Kidney (tissue), 13 donors: ENCODE measurements at regions not wholly inside any gene's neighbourhood (a gene's known extent, or its start where the extent isn't known, plus 50 kb on each side); places are given as distances from the start of the nearest gene placed in this dataset.

ENCODE experiments used
- DNase-seq, 5 donors: peaks; one replicate each; pipeline ENCODE4 v3.0.0-alpha.2; 2013 to 2020
- FAIRE-seq: peaks from 2 replicates; lab custom pipeline; 2012; peaks lifted over from hg19 to GRCh38; lab: Jason Lieb, UNC
- H3K27ac ChIP-seq, 2 donors: one replicate each; pipeline ENCODE4 v1.7.0; 2013; ENCODE audit warnings: low read depth in 2 of 2, low read length in 2 of 2, inconsistent platforms in 1 of 2
- H3K27me3 ChIP-seq: one replicate; pipeline ENCODE4 v1.7.1; 2013; ENCODE audit warnings: low read length, inconsistent platforms; ENCODE audit not compliant: control insufficient read depth, insufficient read depth
- H3K36me3 ChIP-seq, 3 donors: one replicate each; pipeline versions ENCODE4 v1.7.0 to v1.7.1; 2013; ENCODE audit warnings: low read length in 3 of 3, control low read depth in 1 of 3, inconsistent platforms in 1 of 3; ENCODE audit not compliant: insufficient read depth in 3 of 3, control insufficient read depth in 2 of 3
- H3K4me1 ChIP-seq, 3 donors: one replicate each; pipeline versions ENCODE4 v1.7.0 to v1.7.1; 2013; ENCODE audit warnings: low read length in 3 of 3, inconsistent platforms in 1 of 3, low read depth in 1 of 3; ENCODE audit not compliant: control insufficient read depth in 2 of 3, insufficient read depth in 2 of 3
- H3K4me3 ChIP-seq, 3 donors: one replicate each; pipeline versions ENCODE4 v1.7.0 to v1.8.1; 2013; ENCODE audit warnings: low read length in 3 of 3, control low read depth in 1 of 3, inconsistent platforms in 1 of 3
- H3K9ac ChIP-seq, 3 donors: one replicate each; pipeline versions ENCODE4 v1.7.0 to v1.7.1; 2013; ENCODE audit warnings: low read length in 3 of 3, control low read depth in 1 of 3, inconsistent platforms in 1 of 3
- H3K9me3 ChIP-seq, 3 donors: one replicate each; pipeline versions ENCODE4 v1.7.0 to v1.7.1; 2013; ENCODE audit warnings: low read length in 3 of 3, control low read depth in 1 of 3, inconsistent platforms in 1 of 3; ENCODE audit not compliant: control insufficient read depth in 2 of 3, insufficient read depth in 1 of 3
- CTCF ChIP-seq: IDR thresholded peaks from 3 replicates; pipeline ENCODE4 v1.5.1; 2012; ENCODE audit warnings: mild to moderate bottlenecking, moderate library complexity, borderline replicate concordance; ENCODE audit not compliant: insufficient read depth; ENCODE audit errors: extremely low read depth
- intact Hi-C: fragments of 100-400 bp; cut with DNase I; formaldehyde crosslinking; loops from one replicate; pipeline ENCODE4 v1.11.1; 2022
- donor health status: control.
- donor health status: control.
- donor health status: control.
- donor health status: control.
- donor health status: control.
- donor health status: DM: yes; HTN: yes; CAD: no.
- donor health status: Normal renal cell carcinoma (clear cell type).

DNA sequence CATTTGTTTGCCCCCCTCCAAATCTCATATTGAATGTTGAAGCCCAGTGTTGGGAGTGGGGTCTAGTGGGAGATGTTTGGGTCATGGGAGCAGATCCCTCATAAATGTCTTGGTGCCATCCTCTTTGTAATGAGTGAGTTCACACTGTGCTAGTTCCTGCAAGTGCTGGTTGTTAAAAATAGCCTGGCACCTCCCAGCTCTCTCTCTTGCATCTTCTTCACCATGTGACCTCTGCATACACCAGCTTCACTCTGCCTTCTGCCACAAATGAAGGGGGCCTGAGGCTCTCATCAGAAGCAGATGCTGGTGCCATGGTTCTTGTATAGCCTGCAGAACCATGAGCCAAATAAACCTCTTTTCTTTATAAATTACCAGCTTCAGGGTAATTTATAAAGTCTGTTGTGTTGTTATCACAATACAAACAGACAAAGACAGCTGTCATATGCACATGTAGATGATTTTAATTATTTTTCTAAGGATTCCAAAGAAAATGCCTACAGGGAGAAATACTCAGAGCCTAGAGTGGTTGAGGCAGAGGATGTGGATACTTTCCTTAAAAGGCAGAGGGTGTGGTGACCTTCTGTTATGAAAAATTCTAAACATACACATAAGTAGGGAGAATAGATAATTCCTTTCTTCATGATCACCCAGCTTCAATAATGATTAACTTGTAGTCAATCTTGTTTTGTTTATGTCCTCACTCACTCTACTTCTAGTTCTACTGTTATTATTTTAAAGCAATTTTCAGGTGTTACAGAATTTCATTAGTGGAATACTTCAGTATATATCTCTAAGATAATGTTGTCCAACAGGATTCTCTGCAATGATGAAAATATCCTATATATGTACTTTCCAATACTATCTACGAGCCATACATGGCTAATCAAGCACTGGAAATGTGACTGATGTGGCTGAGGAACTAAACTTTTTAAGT, 75.1 kb upstream of the RANBP6 start:
- DNase-seq (no peak), FAIRE-seq (no peak)
- Histone ChIP-seq H3K4me1 (no peaks in the 10 kb centered on the region), H3K27ac (no peak overlapping the region), H3K36me3 (no peaks in the 10 kb centered on the region), H3K9ac (no peak overlapping the region), H3K9me3 (no peaks in the 10 kb centered on the region), H3K4me3 (no peak overlapping the region), H3K27me3 (no peaks in the 10 kb centered on the region)
- intact Hi-C loops = no loop called here
- no peak for TF ChIP-seq CTCF

DNA sequence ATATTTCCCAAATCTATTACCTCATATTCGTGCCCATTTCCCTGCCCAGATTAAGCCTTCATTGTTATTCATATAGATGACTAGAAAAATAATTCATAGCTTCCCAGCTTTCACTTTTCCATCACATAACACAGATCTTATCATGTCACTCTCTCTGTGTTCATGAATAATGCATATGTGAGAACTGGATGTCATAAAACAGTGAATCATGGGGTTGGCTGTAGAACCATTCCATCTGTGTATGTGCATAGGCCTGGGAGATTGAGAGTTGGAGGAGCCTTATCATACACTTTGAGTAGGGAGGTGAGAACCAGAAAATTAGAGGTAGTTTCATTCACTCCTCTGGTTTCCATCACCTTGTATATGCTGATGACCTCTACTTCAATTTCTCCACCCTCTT, 73.9 kb upstream of the RANBP6 start:
- DNase-seq = no peak
- Histone ChIP-seq H3K4me1 (no peaks in the 10 kb centered on the region), H3K9ac (no peak overlapping the region), H3K9me3 (no peaks in the 10 kb centered on the region), H3K27me3 (no peaks in the 10 kb centered on the region), H3K36me3 (no peaks in the 10 kb centered on the region), H3K4me3 (no peak overlapping the region), H3K27ac (no peak overlapping the region)
- FAIRE-seq = no peak
- intact Hi-C loops = no loop called here
- TF ChIP-seq CTCF = no peak

DNA sequence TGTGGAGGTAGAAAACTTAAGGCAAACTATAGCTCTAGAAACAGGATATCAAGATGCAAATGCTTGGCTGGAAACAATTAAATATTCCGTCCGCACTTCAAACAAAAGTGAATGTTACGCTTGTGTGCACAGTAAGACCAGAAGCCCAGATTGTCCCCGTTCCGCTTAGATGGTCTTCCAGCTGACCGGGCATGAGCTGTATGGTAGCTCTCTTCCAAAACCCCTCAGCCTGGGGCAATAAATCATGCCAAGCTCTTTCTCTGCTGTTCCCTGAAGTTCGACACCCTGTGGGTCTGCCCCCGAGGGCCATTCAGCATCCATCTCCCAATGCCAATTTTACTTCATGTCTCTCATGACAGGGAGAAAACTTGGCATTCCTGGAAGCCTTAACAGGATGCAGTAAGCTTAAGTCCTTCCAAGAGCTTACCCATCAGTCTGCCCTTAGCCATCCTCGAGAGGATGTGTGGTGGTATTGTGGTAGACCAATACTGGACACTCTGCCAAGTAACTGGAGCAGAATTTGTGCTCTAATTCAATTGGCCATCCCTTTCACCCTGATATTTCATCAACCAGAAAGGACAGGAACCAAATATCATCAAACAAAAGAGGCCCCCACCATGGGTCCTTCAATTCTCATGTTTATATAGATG, 70.7 kb upstream of the RANBP6 start:
- Histone ChIP-seq H3K9ac (no peak overlapping the region), H3K27me3 (no peaks in the 10 kb centered on the region), H3K4me3 (no peak overlapping the region), H3K36me3 (no peaks in the 10 kb centered on the region), H3K9me3 (no peaks in the 10 kb centered on the region), H3K27ac (no peak overlapping the region), H3K4me1 (no peaks in the 10 kb centered on the region)
- DNase-seq (peak in 3 of 5 donors; percentile 14 to 39 (median 36)), FAIRE-seq (no peak)
- TF ChIP-seq CTCF = no peak
- intact Hi-C loops = no loop called here
